Stomach smooth muscle (tissue), 2 donors: ENCODE measurements at regions not wholly inside any gene's neighbourhood (a gene's known extent, or its start where the extent isn't known, plus 50 kb on each side); places are given as distances from the start of the nearest gene placed in this dataset.
"Not testable (repeated sequence)": the region's sequence is repeated elsewhere in the genome, so short reads cannot be mapped to it uniquely, and the experiment has no call there.

ENCODE experiments used
- H3K27ac ChIP-seq: one replicate; pipeline ENCODE4 v1.7.0; 2013; ENCODE audit warnings: mild to moderate bottlenecking, low read length, inconsistent platforms
- H3K27me3 ChIP-seq, 2 donors: one replicate each; pipeline ENCODE4 v1.7.0; 2013; ENCODE audit warnings: low read length in 2 of 2; ENCODE audit not compliant: insufficient read depth in 2 of 2, control insufficient read depth in 1 of 2
- H3K36me3 ChIP-seq, 2 donors: one replicate each; pipeline ENCODE4 v1.7.0; 2013; ENCODE audit warnings: low read length in 2 of 2; ENCODE audit not compliant: control insufficient read depth in 2 of 2, insufficient read depth in 2 of 2
- H3K4me1 ChIP-seq: one replicate; pipeline ENCODE4 v1.7.0; 2013; ENCODE audit warnings: low read length; ENCODE audit not compliant: control insufficient read depth, insufficient read depth
- H3K4me3 ChIP-seq, 2 donors: one replicate each; pipeline ENCODE4 v1.7.0; 2013; ENCODE audit warnings: low read length in 2 of 2
- H3K9ac ChIP-seq, 2 donors: one replicate each; pipeline ENCODE4 v1.7.0; 2013; ENCODE audit warnings: low read length in 2 of 2, mild to moderate bottlenecking in 1 of 2
- H3K9me3 ChIP-seq, 2 donors: one replicate each; pipeline ENCODE4 v1.7.0; 2013; ENCODE audit warnings: low read length in 2 of 2; ENCODE audit not compliant: control insufficient read depth in 2 of 2
- donor health status: healthy.
- donor health status: Pancreatic carcinoma.

- not testable (repeated sequence) for H3K27me3 ChIP-seq, H3K4me1 ChIP-seq, H3K27ac ChIP-seq, H3K36me3 ChIP-seq, H3K9ac ChIP-seq, H3K4me3 ChIP-seq
- peaks cover 8 to 16% of the 10 kb centered on the region in 2 donors for H3K9me3 ChIP-seq
Measured at GRCh38 chr2:166743482-166743881, 144.8 kb upstream of the XIRP2 start.

GRCh38 chr2:166727095-166727494 is 161.2 kb upstream of the XIRP2 start:
- H3K27me3 ChIP-seq = no peaks in the 10 kb centered on the region
- H3K4me1 ChIP-seq = no peaks in the 10 kb centered on the region
- no peak overlapping the region for H3K27ac ChIP-seq
- H3K9me3 ChIP-seq = no peaks in the 10 kb centered on the region
- no peak overlapping the region for H3K4me3 ChIP-seq
- no peak overlapping the region for H3K9ac ChIP-seq
- no peaks in the 10 kb centered on the region for H3K36me3 ChIP-seq

- H3K27ac ChIP-seq = no peak overlapping the region
- peaks cover 0 to 2% of the 10 kb centered on the region in 2 donors for H3K9me3 ChIP-seq
- H3K9ac ChIP-seq = no peak overlapping the region
- no peak overlapping the region for H3K4me3 ChIP-seq
- no peaks in the 10 kb centered on the region for H3K4me1 ChIP-seq
- no peaks in the 10 kb centered on the region for H3K36me3 ChIP-seq
- no peaks in the 10 kb centered on the region for H3K27me3 ChIP-seq
Measured at GRCh38 chr2:166725927-166726924, 162.1 kb upstream of the XIRP2 start.

GRCh38 chr2:166716968-166717367 is 171.3 kb upstream of the XIRP2 start:
- peaks cover 0 to 2% of the 10 kb centered on the region in 2 donors for H3K9me3 ChIP-seq
- H3K36me3 ChIP-seq = no peaks in the 10 kb centered on the region
- H3K27me3 ChIP-seq = no peaks in the 10 kb centered on the region

GRCh38 chr2:166700079-166700478 is 188.2 kb upstream of the XIRP2 start:
- Histone ChIP-seq H3K4me1 (no peaks in the 10 kb centered on the region), H3K36me3 (no peaks in the 10 kb centered on the region), H3K9me3 (no peaks in the 10 kb centered on the region), H3K4me3 (no peak overlapping the region), H3K9ac (no peak overlapping the region), H3K27ac (no peak overlapping the region), H3K27me3 (no peaks in the 10 kb centered on the region)

More at GRCh38 chr2:166716968-166717367, 171.3 kb upstream of the XIRP2 start:
- no peaks in the 10 kb centered on the region for H3K4me1 ChIP-seq
- H3K9ac ChIP-seq = no peak overlapping the region
- H3K4me3 ChIP-seq = no peak overlapping the region
- H3K27ac ChIP-seq = no peak overlapping the region

DNA sequence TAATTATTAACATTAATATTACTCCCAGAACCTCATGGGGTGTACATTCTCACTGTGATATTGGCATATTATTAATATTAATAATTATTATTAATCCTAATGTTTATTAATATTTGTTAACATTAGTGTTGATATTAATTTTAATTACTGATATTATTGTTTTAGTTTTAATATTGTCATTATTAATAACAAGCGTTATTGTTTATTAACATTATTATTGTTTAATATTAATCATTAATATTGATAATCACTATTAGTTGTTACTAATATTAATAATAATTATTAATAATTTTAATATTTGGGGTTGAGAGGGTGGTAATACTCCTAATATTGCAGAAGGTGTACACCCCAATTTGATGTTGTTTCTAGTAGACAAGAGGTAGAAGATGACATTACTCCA is 193.1 kb upstream of the XIRP2 start:
- H3K36me3 ChIP-seq = no peaks in the 10 kb centered on the region
- H3K9ac ChIP-seq = no peak overlapping the region
- H3K27ac ChIP-seq = no peak overlapping the region
- H3K9me3 ChIP-seq = no peaks in the 10 kb centered on the region
- H3K4me1 ChIP-seq = no peaks in the 10 kb centered on the region
- no peak overlapping the region for H3K4me3 ChIP-seq
- H3K27me3 ChIP-seq = no peaks in the 10 kb centered on the region

DNA sequence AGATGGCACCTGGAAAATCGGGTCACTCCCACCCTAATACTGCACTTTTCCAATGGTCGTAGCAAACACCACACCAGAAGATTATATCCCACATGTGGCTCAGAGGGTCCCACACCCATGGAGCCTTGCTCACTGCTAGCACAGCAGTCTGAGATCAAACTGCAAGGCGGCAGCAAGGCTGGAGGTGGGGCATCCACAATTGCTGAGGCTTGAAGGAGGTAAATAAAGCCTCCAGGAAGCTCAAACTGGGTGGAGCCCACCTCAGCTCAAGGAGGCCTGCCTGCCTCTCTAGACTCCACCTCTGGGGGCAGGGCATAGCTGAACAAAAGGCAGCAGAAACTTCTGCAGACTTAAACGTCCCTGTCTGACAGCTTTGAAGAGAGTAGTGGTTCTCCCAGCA is 192.0 kb upstream of the SCN7A start:
- H3K4me1 ChIP-seq, H3K27me3 ChIP-seq, H3K9me3 ChIP-seq, H3K36me3 ChIP-seq, H3K4me3 ChIP-seq, H3K9ac ChIP-seq, H3K27ac ChIP-seq: not testable (repeated sequence)

GRCh38 chr2:166677996-166678395 is 183.9 kb upstream of the SCN7A start:
- Histone ChIP-seq H3K36me3 (no peaks in the 10 kb centered on the region), H3K9ac (no peak overlapping the region), H3K27me3 (no peaks in the 10 kb centered on the region), H3K4me3 (no peak overlapping the region), H3K4me1 (no peaks in the 10 kb centered on the region), H3K27ac (no peak overlapping the region), H3K9me3 (no peaks in the 10 kb centered on the region)

DNA sequence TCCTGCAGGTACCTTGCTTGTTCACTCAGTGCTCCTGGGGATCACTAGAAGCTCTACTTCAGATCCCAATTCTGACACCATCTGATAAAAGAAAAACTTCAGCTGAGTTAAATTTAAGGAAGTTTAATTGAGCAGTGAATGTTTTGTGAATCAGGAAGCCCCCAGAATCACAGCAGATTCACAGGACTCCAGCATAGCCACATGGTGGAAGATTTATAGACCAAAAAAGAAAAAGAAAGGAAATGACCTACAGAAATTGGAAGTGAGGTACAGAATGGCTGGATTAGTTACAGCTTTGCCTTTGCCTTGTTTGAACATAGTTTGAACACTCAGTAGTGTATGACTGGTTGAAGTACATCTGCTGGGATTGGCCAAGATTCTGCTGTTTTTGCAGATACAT is 182.7 kb upstream of the SCN7A start:
- Histone ChIP-seq H3K36me3 (no peaks in the 10 kb centered on the region), H3K27me3 (no peaks in the 10 kb centered on the region), H3K9me3 (no peaks in the 10 kb centered on the region), H3K9ac (no peak overlapping the region), H3K4me1 (no peaks in the 10 kb centered on the region), H3K27ac (no peak overlapping the region), H3K4me3 (no peak overlapping the region)

GRCh38 chr2:166675553-166675952 is 181.5 kb upstream of the SCN7A start:
- no peaks in the 10 kb centered on the region for H3K9me3 ChIP-seq
- no peak overlapping the region for H3K27ac ChIP-seq
- H3K4me3 ChIP-seq = no peak overlapping the region
- H3K27me3 ChIP-seq = no peaks in the 10 kb centered on the region
- no peak overlapping the region for H3K9ac ChIP-seq
- H3K4me1 ChIP-seq = no peaks in the 10 kb centered on the region
- no peaks in the 10 kb centered on the region for H3K36me3 ChIP-seq

DNA sequence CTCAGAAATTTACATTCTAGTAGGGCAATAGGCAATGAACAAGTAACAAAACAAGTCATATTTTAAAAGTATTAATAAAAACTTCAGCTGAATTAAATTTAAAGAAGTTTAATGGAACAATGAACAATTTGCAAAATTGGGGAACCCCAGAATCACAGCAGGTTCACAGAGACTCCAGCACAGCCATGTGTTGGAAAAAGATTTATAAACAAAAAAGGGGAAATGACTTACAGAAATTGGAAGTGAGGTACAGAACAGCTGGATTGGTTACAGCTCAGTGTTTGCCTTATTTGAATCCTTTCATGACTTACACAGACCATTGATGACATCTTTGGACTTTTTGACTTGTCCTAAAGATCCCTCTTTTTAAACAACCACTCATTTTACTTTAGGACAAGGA is 179.9 kb upstream of the SCN7A start:
- no peaks in the 10 kb centered on the region for H3K27me3 ChIP-seq
- no peaks in the 10 kb centered on the region for H3K4me1 ChIP-seq
- H3K27ac ChIP-seq = no peak overlapping the region
- no peaks in the 10 kb centered on the region for H3K36me3 ChIP-seq
- H3K4me3 ChIP-seq = no peak overlapping the region
- no peaks in the 10 kb centered on the region for H3K9me3 ChIP-seq
- H3K9ac ChIP-seq = no peak overlapping the region
